ENCODE measurements at regions not wholly inside any gene's neighbourhood (a gene's known extent, or its start where the extent isn't known, plus 50 kb on each side); places are given as distances from the start of the nearest gene placed in this dataset.

- Histone ChIP-seq H3K36me3 (ENCODE audit: low read depth) (no peaks in the 10 kb centered on the region), H3K27me3 (ENCODE audit: insufficient read depth, low read depth) (no peaks in the 10 kb centered on the region), H3K4me3 (no peak overlapping the region), H3K4me1 (replicated peaks; ENCODE audit: insufficient read depth) (no peaks in the 10 kb centered on the region), H2AFZ (no peak overlapping the region), H3K79me2 (ENCODE audit: low read depth) (no peaks in the 10 kb centered on the region), H3F3A (ENCODE audit: insufficient read depth, low read depth) (no peaks in the 10 kb centered on the region), H4K20me1 (ENCODE audit: insufficient read depth) (no peaks in the 10 kb centered on the region), H3K4me2 (no peak overlapping the region), H3K9me3 (ENCODE audit: insufficient read depth, low read depth) (no peaks in the 10 kb centered on the region), H3K9me2 (ENCODE audit: insufficient read depth) (no peaks in the 10 kb centered on the region), H3K27ac (no peak overlapping the region)
- TF ChIP-seq EZH2 (IDR thresholded peaks at IDR 0.05; ENCODE audit: low read depth): no peak
- TF ChIP-seq CTCF (conservative IDR thresholded peaks at IDR 0.05): no peak
- intact Hi-C loops (cut with micrococcal nuclease; ENCODE audit: unreplicated experiment): no loop called here
- POLR2A ChIA-PET (ENCODE audit: unreplicated experiment): interaction anchor here (0.6 kb wide), 1 partner anchor 205 kb away, joined by 5 read pairs; no protein-coding TSS in a partner anchor
- BruUV-seq (replicated peaks): no TSS peak
- CTCF ChIA-PET: no interaction called here
- no peak for DNase-seq
These were observed 147.6 kb downstream of the CYP26B1 start for GRCh38 chr2:72000110-72000509.

GRCh38 chr2:71999580-71999979 is 148.1 kb downstream of the CYP26B1 start:
- H3F3A ChIP-seq (ENCODE audit: insufficient read depth, low read depth): no peaks in the 10 kb centered on the region
- H3K36me3 ChIP-seq (ENCODE audit: low read depth): no peaks in the 10 kb centered on the region
- no peak overlapping the region for H3K27ac ChIP-seq
- intact Hi-C loops (cut with micrococcal nuclease; ENCODE audit: unreplicated experiment): loop anchor here (5.0 kb wide), 2 partner anchors 77 to 138 kb away; no protein-coding TSS in a partner anchor
- no peaks in the 10 kb centered on the region for H3K9me3 ChIP-seq (ENCODE audit: insufficient read depth, low read depth)
- no peaks in the 10 kb centered on the region for H3K79me2 ChIP-seq (ENCODE audit: low read depth)
- no peaks in the 10 kb centered on the region for H3K9me2 ChIP-seq (ENCODE audit: insufficient read depth)
- H3K4me2 ChIP-seq: no peak overlapping the region
- no peaks in the 10 kb centered on the region for H4K20me1 ChIP-seq (ENCODE audit: insufficient read depth)
- TF ChIP-seq EZH2 (IDR thresholded peaks at IDR 0.05; ENCODE audit: low read depth) (no peak), CTCF (conservative IDR thresholded peaks at IDR 0.05) (no peak)
- ChIA-PET CTCF (no interaction called here), POLR2A (ENCODE audit: unreplicated experiment) (interaction anchor here (0.5 kb wide), 1 partner anchor 734 kb away, joined by 4 read pairs; no protein-coding TSS in a partner anchor)
- no peak for DNase-seq
- no peak overlapping the region for H2AFZ ChIP-seq
- BruUV-seq (replicated peaks): no TSS peak
- no peak overlapping the region for H3K4me3 ChIP-seq
- H3K4me1 ChIP-seq (replicated peaks; ENCODE audit: insufficient read depth): no peaks in the 10 kb centered on the region
- H3K27me3 ChIP-seq (ENCODE audit: insufficient read depth, low read depth): no peaks in the 10 kb centered on the region

- Histone ChIP-seq H3K27ac (no peak overlapping the region), H3K36me3 (ENCODE audit: low read depth) (no peaks in the 10 kb centered on the region), H3K27me3 (ENCODE audit: insufficient read depth, low read depth) (no peaks in the 10 kb centered on the region), H2AFZ (no peak overlapping the region), H3K9me3 (ENCODE audit: insufficient read depth, low read depth) (no peaks in the 10 kb centered on the region), H3K79me2 (ENCODE audit: low read depth) (no peaks in the 10 kb centered on the region), H3K9me2 (ENCODE audit: insufficient read depth) (no peaks in the 10 kb centered on the region), H3K4me1 (replicated peaks; ENCODE audit: insufficient read depth) (no peaks in the 10 kb centered on the region), H3K4me3 (no peak overlapping the region), H3F3A (ENCODE audit: insufficient read depth, low read depth) (no peaks in the 10 kb centered on the region), H3K4me2 (no peak overlapping the region), H4K20me1 (ENCODE audit: insufficient read depth) (no peaks in the 10 kb centered on the region)
- BruUV-seq (replicated peaks): no TSS peak
- TF ChIP-seq CTCF (conservative IDR thresholded peaks at IDR 0.05) (no peak), EZH2 (IDR thresholded peaks at IDR 0.05; ENCODE audit: low read depth) (no peak)
- intact Hi-C loops (cut with micrococcal nuclease; ENCODE audit: unreplicated experiment): loop anchor here (5.0 kb wide), 2 partner anchors 76 to 139 kb away; no protein-coding TSS in a partner anchor
- no peak for DNase-seq
- CTCF ChIA-PET: no interaction called here
- POLR2A ChIA-PET (ENCODE audit: unreplicated experiment): no interaction called here
These were observed 149.8 kb downstream of the CYP26B1 start for GRCh38 chr2:71997843-71998242.

Measured in PC-9 (cell line).